ENCODE measurements at regions not wholly inside any gene's neighbourhood (a gene's known extent, or its start where the extent isn't known, plus 50 kb on each side); places are given as distances from the start of the nearest gene placed in this dataset.
"Not testable (repeated sequence)": the region's sequence is repeated elsewhere in the genome, so short reads cannot be mapped to it uniquely, and the experiment has no call there.

GRCh38 chr18:22704586-22704918 is 228.6 kb upstream of the RBBP8 start:
- no peak for DNase-seq (ENCODE audit: low spot score)
- in situ Hi-C loops (cut with MboI; ENCODE audit: low sequenced_read_pairs, unreplicated experiment), result no loop called here
- no peak for TF ChIP-seq CTCF (IDR thresholded peaks at IDR 0.05; ENCODE audit: borderline replicate concordance, control extremely low read depth, extremely low read depth, insufficient read depth, missing control alignments)

- in situ Hi-C loops (cut with MboI; ENCODE audit: low sequenced_read_pairs, unreplicated experiment), result no loop called here
- TF ChIP-seq CTCF (IDR thresholded peaks at IDR 0.05; ENCODE audit: borderline replicate concordance, control extremely low read depth, extremely low read depth, insufficient read depth, missing control alignments), result no peak
- DNase-seq (ENCODE audit: low spot score), result no peak
Observed at GRCh38 chr18:22705328-22705727, 227.8 kb upstream of the RBBP8 start.

- in situ Hi-C loops (cut with MboI; ENCODE audit: low sequenced_read_pairs, unreplicated experiment); DNase-seq (ENCODE audit: low spot score): not testable (repeated sequence)
Observed at GRCh38 chr18:22706025-22706424, 227.1 kb upstream of the RBBP8 start.

GRCh38 chr18:22709288-22710060 is 223.7 kb upstream of the RBBP8 start:
- in situ Hi-C loops (cut with MboI; ENCODE audit: low sequenced_read_pairs, unreplicated experiment), result no loop called here
- TF ChIP-seq CTCF (IDR thresholded peaks at IDR 0.05; ENCODE audit: borderline replicate concordance, control extremely low read depth, extremely low read depth, insufficient read depth, missing control alignments), result no peak
- no peak for DNase-seq (ENCODE audit: low spot score)

- no peak for DNase-seq (ENCODE audit: low spot score)
- no peak for TF ChIP-seq CTCF (IDR thresholded peaks at IDR 0.05; ENCODE audit: borderline replicate concordance, control extremely low read depth, extremely low read depth, insufficient read depth, missing control alignments)
- in situ Hi-C loops (cut with MboI; ENCODE audit: low sequenced_read_pairs, unreplicated experiment), result no loop called here
Observed at GRCh38 chr18:22710673-22711191, 222.4 kb upstream of the RBBP8 start.

GRCh38 chr18:22711192-22711685 is 221.9 kb upstream of the RBBP8 start:
- in situ Hi-C loops (cut with MboI; ENCODE audit: low sequenced_read_pairs, unreplicated experiment), result no loop called here
- no peak for DNase-seq (ENCODE audit: low spot score)
- no peak for TF ChIP-seq CTCF (IDR thresholded peaks at IDR 0.05; ENCODE audit: borderline replicate concordance, control extremely low read depth, extremely low read depth, insufficient read depth, missing control alignments)

- no peak for DNase-seq (ENCODE audit: low spot score)
- no peak for TF ChIP-seq CTCF (IDR thresholded peaks at IDR 0.05; ENCODE audit: borderline replicate concordance, control extremely low read depth, extremely low read depth, insufficient read depth, missing control alignments)
- in situ Hi-C loops (cut with MboI; ENCODE audit: low sequenced_read_pairs, unreplicated experiment), result no loop called here
Observed at GRCh38 chr18:22713511-22713910, 219.6 kb upstream of the RBBP8 start.

- DNase-seq (ENCODE audit: low spot score); in situ Hi-C loops (cut with MboI; ENCODE audit: low sequenced_read_pairs, unreplicated experiment): not testable (repeated sequence)
Observed at GRCh38 chr18:22717536-22717935, 215.6 kb upstream of the RBBP8 start.
